HL-60 (cell line): ENCODE measurements at regions not wholly inside any gene's neighbourhood (a gene's known extent, or its start where the extent isn't known, plus 50 kb on each side); places are given as distances from the start of the nearest gene placed in this dataset.

Experiments used
- DNase-seq, 2 experiments: peaks; one replicate each; pipeline ENCODE4 v3.0.0-alpha.2; 2010 to 2020; ENCODE audit warnings: low read depth in 1 of 2, low spot score in 1 of 2
- H3K27ac ChIP-seq: fragments of 250-450 bp; sonication (Bioruptor Pico); replicated peaks from 2 replicates; pipeline ENCODE4 v1.5.1; 2020; ENCODE audit warnings: mild to moderate bottlenecking, moderate library complexity
- H3K27me3 ChIP-seq: fragments of 250-450 bp; sonication (Bioruptor Pico); 2 replicates; pipeline ENCODE4 v1.5.1; 2021; ENCODE audit warnings: mild to moderate bottlenecking, moderate library complexity; ENCODE audit not compliant: insufficient read depth, poor library complexity, severe bottlenecking
- H3K4me3 ChIP-seq: replicated peaks from 2 replicates; pipeline ENCODE4 v1.5.1; 2011; ENCODE audit warnings: mild to moderate bottlenecking, control low read depth, low read length; ENCODE audit not compliant: insufficient read depth
- CTCF ChIP-seq: IDR thresholded peaks from one replicate; pipeline ENCODE4 v1.5.1; 2011; ENCODE audit warnings: low read length, control low read depth, inconsistent platforms; ENCODE audit not compliant: insufficient read depth
- GABPA ChIP-seq: IDR thresholded peaks from 2 replicates; pipeline ENCODE4 v1.6.1; 2012; ENCODE audit warnings: low read depth
- POLR2AphosphoS5 ChIP-seq: IDR thresholded peaks from 2 replicates; pipeline ENCODE4 v1.6.1; 2012; ENCODE audit warnings: low read depth
- REST ChIP-seq: IDR thresholded peaks from 2 replicates; pipeline ENCODE4 v1.6.1; 2012; ENCODE audit warnings: low read depth; ENCODE audit not compliant: insufficient replicate concordance
- SPI1 ChIP-seq: IDR thresholded peaks from 2 replicates; pipeline ENCODE4 v1.6.1; 2012; ENCODE audit warnings: low read depth, mild to moderate bottlenecking, borderline replicate concordance

- no peak for DNase-seq
- TF ChIP-seq SPI1 (no peak), REST (no peak)
- Histone ChIP-seq H3K27me3 (no peaks in the 10 kb centered on the region), H3K4me3 (no peak overlapping the region), H3K27ac (no peak overlapping the region)
These were observed 89.9 kb downstream of the NKX2-1 start for GRCh38 chr14:36430169-36430568.

- TF ChIP-seq REST (no peak), POLR2AphosphoS5 (no peak), CTCF (no peak), SPI1 (no peak), GABPA (no peak)
- H3K27me3 ChIP-seq = no peaks in the 10 kb centered on the region
These were observed 90.3 kb downstream of the NKX2-1 start for GRCh38 chr14:36429692-36430091.

GRCh38 chr14:36428350-36428749 is 91.7 kb downstream of the NKX2-1 start:
- Histone ChIP-seq H3K27me3 (no peaks in the 10 kb centered on the region), H3K27ac (no peak overlapping the region), H3K4me3 (no peak overlapping the region)
- no peak for TF ChIP-seq SPI1
- no peak for TF ChIP-seq POLR2AphosphoS5
- TF ChIP-seq REST = no peak
- TF ChIP-seq GABPA = no peak
- TF ChIP-seq CTCF = no peak
- no peak for DNase-seq

More at GRCh38 chr14:36429692-36430091, 90.3 kb downstream of the NKX2-1 start:
- no peak overlapping the region for H3K4me3 ChIP-seq
- DNase-seq = no peak
- H3K27ac ChIP-seq = no peak overlapping the region

GRCh38 chr14:36426836-36427235 is 93.2 kb downstream of the NKX2-1 start:
- Histone ChIP-seq H3K27ac (no peak overlapping the region), H3K4me3 (no peak overlapping the region), H3K27me3 (no peaks in the 10 kb centered on the region)
- DNase-seq = no peak
- TF ChIP-seq POLR2AphosphoS5 = no peak
- no peak for TF ChIP-seq REST
- TF ChIP-seq CTCF = no peak
- TF ChIP-seq GABPA = no peak
- TF ChIP-seq SPI1 = no peak
